ENCODE measurements at regions not wholly inside any gene's neighbourhood (a gene's known extent, or its start where the extent isn't known, plus 50 kb on each side); places are given as distances from the start of the nearest gene placed in this dataset.

DNA sequence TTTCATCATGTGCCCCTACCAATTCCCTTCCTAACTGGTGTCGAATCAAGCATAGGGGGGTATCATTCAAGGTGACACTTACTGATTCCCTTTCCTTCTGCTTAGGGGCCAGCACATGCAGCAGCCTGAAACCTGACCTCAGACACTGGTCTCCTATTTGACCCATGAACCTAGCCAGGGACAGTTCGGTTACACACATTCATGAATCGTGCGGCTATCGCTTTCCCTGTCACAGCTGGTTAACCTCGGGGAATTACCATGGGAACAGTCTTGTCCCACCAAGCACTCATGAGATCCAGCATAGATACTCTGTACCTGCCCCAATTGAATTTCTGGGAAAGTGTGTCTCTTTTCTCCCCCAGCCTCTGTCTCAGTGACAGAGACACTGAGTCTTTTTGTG lies 140.4 kb downstream of the ZNF674 start:
- Histone ChIP-seq H3K4me2 (ENCODE audit: low read depth, low read length) (no peak overlapping the region), H3K14ac (replicated peaks; ENCODE audit: low read depth, low read length) (no peak overlapping the region), H2AK5ac (ENCODE audit: low read depth, low read length) (no peak overlapping the region), H2BK5ac (ENCODE audit: low read depth, low read length, poor library complexity, severe bottlenecking) (no peak overlapping the region), H3K18ac (ENCODE audit: low read depth, low read length) (no peak overlapping the region), H3K9me1 (ENCODE audit: insufficient read depth, low read length) (no peaks in the 10 kb centered on the region), H2BK120ac (ENCODE audit: low read depth, low read length) (no peak overlapping the region), H3K4me3 (ENCODE audit: insufficient read depth, low read depth, low read length) (no peak overlapping the region), H3K23ac (ENCODE audit: low read depth, low read length) (no peak overlapping the region), H4K8ac (ENCODE audit: low read depth in 2 of 2, low read length in 2 of 2) (no peak overlapping the region), H4K91ac (ENCODE audit: insufficient read depth, low read depth, low read length) (no peak overlapping the region), H2AFZ (replicated peaks; ENCODE audit: low read length, poor library complexity) (no peak overlapping the region), H2BK20ac (ENCODE audit: low read depth, low read length) (no peak overlapping the region), H4K20me1 (ENCODE audit: insufficient read depth, low read length) (no peaks in the 10 kb centered on the region), H3K9me3 (ENCODE audit: control insufficient read depth, insufficient read depth, low read length) (no peaks in the 10 kb centered on the region), H3K79me1 (ENCODE audit: low read depth in 1 of 2, low read length in 2 of 2) (no peaks in the 10 kb centered on the region), H2BK15ac (ENCODE audit: low read depth, low read length) (no peak overlapping the region), H3K27ac (ENCODE audit: insufficient read depth, low read length) (no peak overlapping the region), H3K56ac (ENCODE audit: extremely low read depth, insufficient read depth, low read length) (no peak overlapping the region), H3K4me1 (ENCODE audit: control insufficient read depth, insufficient read depth, low read length) (no peaks in the 10 kb centered on the region), H2AK9ac (replicated peaks; ENCODE audit: low read depth, low read length, poor library complexity) (no peak overlapping the region), H3K36me3 (ENCODE audit: control insufficient read depth, insufficient read depth, low read length) (no peaks in the 10 kb centered on the region), H4K5ac (ENCODE audit: low read depth, low read length) (no peak overlapping the region), H3K9ac (ENCODE audit: low read depth, low read length) (no peak overlapping the region), H3K4ac (ENCODE audit: low read depth, low read length) (no peak overlapping the region), H3K27me3 (ENCODE audit: control insufficient read depth, insufficient read depth, low read length) (peaks cover 4% of the 10 kb centered on the region; the same call in 1 of the 2 replicates)
- BruUV-seq (replicated peaks): no TSS peak
- CTCF ChIA-PET: no interaction called here
- intact Hi-C loops (cut with micrococcal nuclease): loop anchor here (5.0 to 10.0 kb wide), 3 partner anchors 283 to 1220 kb away; no protein-coding TSS in a partner anchor
- ATAC-seq (ENCODE audit: low read depth) (no peak), DNase-seq (no peak)
- POLR2A ChIA-PET (ENCODE audit: unreplicated experiment): no interaction called here
- TF ChIP-seq FOS (IDR thresholded peaks at IDR 0.05; ENCODE audit: low read depth, low read length) (no peak), MXI1 (IDR thresholded peaks at IDR 0.05; ENCODE audit: borderline replicate concordance, low read depth, low read length) (no peak), CEBPB (IDR thresholded peaks at IDR 0.05; ENCODE audit: low read depth, low read length) (no peak), BHLHE40 (IDR thresholded peaks at IDR 0.05; ENCODE audit: low read depth, low read length) (no peak), RAD21 (IDR thresholded peaks at IDR 0.05; ENCODE audit: low read length) (no peak), NFE2L2 (IDR thresholded peaks at IDR 0.05; ENCODE audit: low read depth, low read length) (no peak), CTCF (conservative IDR thresholded peaks at IDR 0.05; ENCODE audit: low read depth, low read length) (no peak), MAFK (IDR thresholded peaks at IDR 0.05; ENCODE audit: low read depth, low read length) (no peak), POLR2A (IDR thresholded peaks at IDR 0.05; ENCODE audit: low read depth, low read length) (no peak), RCOR1 (IDR thresholded peaks at IDR 0.05; ENCODE audit: insufficient replicate concordance, low read length) (no peak), USF2 (IDR thresholded peaks at IDR 0.05; ENCODE audit: low read depth, low read length) (no peak)
- in situ Hi-C loops (cut with MboI; ENCODE audit: low sequenced_read_pairs): loop anchor here (10.0 kb wide), 2 partner anchors 60 to 890 kb away; no protein-coding TSS in a partner anchor
- dilution Hi-C loops (cut with HindIII; ENCODE audit: low sequenced_read_pairs, unreplicated experiment): no loop called here
- whole genome bisulfite sequencing, 2 experiments (ENCODE audit: extremely low coverage in 2 of 2, insufficient read length in 1 of 2): no CpG with 5 or more reads among the region's 6 CpGs

Data from IMR-90 (cell line).